NCI-H1436 treated with DMSO at 0.1 percent for 48 hours (cell line): ENCODE measurements at regions not wholly inside any gene's neighbourhood (a gene's known extent, or its start where the extent isn't known, plus 50 kb on each side); places are given as distances from the start of the nearest gene placed in this dataset.

Source experiments
- DNase-seq: peaks from one replicate; lab custom pipeline; 2025; lab: John Stamatoyannopoulos, UW

GRCh38 chr2:176540995-176541394, 271.8 kb downstream of the MTX2 start:
- no peak for DNase-seq

GRCh38 chr2:176542476-176542875, 273.2 kb downstream of the MTX2 start:
- DNase-seq = no peak

- no peak for DNase-seq
Measured at GRCh38 chr2:176544557-176544956, 275.3 kb downstream of the MTX2 start.

- DNase-seq = no peak
Measured at GRCh38 chr2:176544991-176545956, 276.0 kb downstream of the MTX2 start.

- no peak for DNase-seq
Measured at GRCh38 chr2:176546550-176546949, 277.3 kb downstream of the MTX2 start.

GRCh38 chr2:176552501-176553135, 283.4 kb downstream of the MTX2 start:
- no peak for DNase-seq

GRCh38 chr2:176553685-176554100, 284.5 kb downstream of the MTX2 start:
- DNase-seq = peak; percentile 35

GRCh38 chr2:176554101-176555048, 285.1 kb downstream of the MTX2 start:
- peak; percentile 46 for DNase-seq

GRCh38 chr2:176555112-176555511, 285.9 kb downstream of the MTX2 start:
- no peak for DNase-seq

- DNase-seq = no peak
Measured at GRCh38 chr2:176555781-176556180, 286.5 kb downstream of the MTX2 start.

GRCh38 chr2:176556373-176556772, 287.1 kb downstream of the MTX2 start:
- DNase-seq = no peak

- no peak for DNase-seq
Measured at GRCh38 chr2:176557821-176558220, 288.6 kb downstream of the MTX2 start.

- DNase-seq = no peak
Measured at GRCh38 chr2:176558574-176559140, 289.4 kb downstream of the MTX2 start.

GRCh38 chr2:176560296-176560695, 291.1 kb downstream of the MTX2 start:
- no peak for DNase-seq

GRCh38 chr2:176561706-176562105, 292.5 kb downstream of the MTX2 start:
- DNase-seq = no peak

GRCh38 chr2:176562359-176563078, 293.3 kb downstream of the MTX2 start:
- peak; percentile 52 for DNase-seq

GRCh38 chr2:176565641-176566323, 296.5 kb downstream of the MTX2 start:
- peak; percentile 48 for DNase-seq

GRCh38 chr2:176566496-176566895, 297.3 kb downstream of the MTX2 start:
- DNase-seq = no peak

GRCh38 chr2:176566961-176567360, 297.7 kb downstream of the MTX2 start:
- no peak for DNase-seq

- no peak for DNase-seq
Measured at GRCh38 chr2:176567361-176567760, 298.1 kb downstream of the MTX2 start.
